HepG2 (cell line): ENCODE measurements at regions not wholly inside any gene's neighbourhood (a gene's known extent, or its start where the extent isn't known, plus 50 kb on each side); places are given as distances from the start of the nearest gene placed in this dataset.

Source experiments
- ATAC-seq: fragments of 200-7000 bp; cut with Tn5 transposase; 3 replicates; pipeline ENCODE4 v1.9.1; 2020; ENCODE audit warnings: mild to moderate bottlenecking, moderate library complexity
- BruUV-seq: library from RNA; stranded (reverse); fragments of 400-500 nt; replicated peaks from 2 replicates; lab custom pipeline; 2021; lab: Mats Ljungman, UMichigan
- CTCF ChIA-PET: fragments of 300-600 bp; formaldehyde crosslinking; extraction: SDS; loops from one replicate; lab custom pipeline; 2021; ENCODE audit warnings: low total read pairs, inconsistent platforms, low intra/inter-chr PET ratio; lab: Yijun Ruan, JAX
- POLR2A ChIA-PET: fragments of 350-600 bp; sonication (Branson Sonifier 250); formaldehyde crosslinking; loops from one replicate; lab custom pipeline; 2020; ENCODE audit warnings: antibody characterized with exemption, inconsistent platforms; lab: Yijun Ruan, JAX
- DNase-seq: peaks from one replicate; pipeline ENCODE4 v3.0.0-alpha.2; 2015; ENCODE audit warnings: low spot score
- FAIRE-seq: peaks from 3 replicates; lab custom pipeline; 2011; peaks lifted over from hg19 to GRCh38; lab: Jason Lieb, UNC
- H2AFZ ChIP-seq: one replicate; pipeline ENCODE4 v1.6.1; 2011; ENCODE audit warnings: low read length, inconsistent platforms
- H3K27ac ChIP-seq: fragments of 300-600 bp; 3 replicates; pipeline ENCODE4 v1.8.0; 2011; ENCODE audit warnings: mixed run types, mild to moderate bottlenecking, mixed read lengths, low read length, inconsistent platforms; ENCODE audit not compliant: insufficient read depth; ENCODE audit errors: extremely low read length
- H3K27me3 ChIP-seq, 2 experiments: fragments of 200-600 bp in 1 of 2; 2 replicates in 1 of 2; 3 replicates in 1 of 2; pipeline versions ENCODE4 v1.6.0 to v1.8.0; 2011; ENCODE audit warnings: low read length in 2 of 2, mild to moderate bottlenecking in 2 of 2, moderate library complexity in 2 of 2, inconsistent platforms in 1 of 2; ENCODE audit not compliant: insufficient read depth in 2 of 2, control insufficient read depth in 1 of 2
- H3K36me3 ChIP-seq, 2 experiments: fragments of 200-600 bp in 1 of 2; replicated peaks in 1 of 2; 2 replicates in 1 of 2; 3 replicates in 1 of 2; pipeline versions ENCODE4 v1.5.1 to v1.8.0; 2011; ENCODE audit warnings: low read length in 2 of 2, inconsistent platforms in 1 of 2; ENCODE audit not compliant: insufficient read depth in 2 of 2, control insufficient read depth in 1 of 2
- H3K4me1 ChIP-seq: 2 replicates; pipeline ENCODE4 v1.5.1; 2012; ENCODE audit warnings: low read length, inconsistent platforms; ENCODE audit not compliant: insufficient read depth
- H3K4me2 ChIP-seq: 2 replicates; pipeline ENCODE4 v1.6.0; 2011; ENCODE audit warnings: low read depth, low read length, inconsistent platforms
- H3K4me3 ChIP-seq, 3 experiments: fragments of 200-600 bp in 1 of 3; sonication (generic), shearing (Covaris generic) in 1 of 3; replicated peaks in 1 of 3; 2 replicates each; pipeline ENCODE4 v1.5.1; 2011 to 2016; ENCODE audit warnings: low read length in 3 of 3, inconsistent platforms in 2 of 3, low read depth in 2 of 3, mild to moderate bottlenecking in 2 of 3, control low read depth in 1 of 3, mixed read lengths in 1 of 3; ENCODE audit not compliant: insufficient read depth in 1 of 3
- H3K79me2 ChIP-seq: one replicate; pipeline ENCODE4 v1.6.1; 2011; ENCODE audit warnings: low read length, inconsistent platforms; ENCODE audit not compliant: insufficient read depth
- H3K9ac ChIP-seq: 2 replicates; pipeline ENCODE4 v1.6.0; 2011; ENCODE audit warnings: mild to moderate bottlenecking, low read depth, low read length, inconsistent platforms; ENCODE audit not compliant: insufficient read depth
- H3K9me3 ChIP-seq: 2 replicates; pipeline ENCODE4 v1.5.1; 2012; ENCODE audit warnings: mild to moderate bottlenecking, low read length
- H4K20me1 ChIP-seq: 2 replicates; pipeline ENCODE4 v1.6.0; 2011; ENCODE audit warnings: inconsistent platforms, mild to moderate bottlenecking, low read length, moderate library complexity; ENCODE audit not compliant: insufficient read depth
- CEBPZ ChIP-seq: IDR thresholded peaks from 2 replicates; pipeline ENCODE4 v1.6.1; 2012; ENCODE audit warnings: low read length, improper control_type of control experiment
- CHD2 ChIP-seq: IDR thresholded peaks from 2 replicates; pipeline ENCODE4 v1.6.1; 2011; ENCODE audit warnings: low read depth, low read length, improper control_type of control experiment
- E2F5 ChIP-seq: sonication (generic); formaldehyde crosslinking; conservative IDR thresholded peaks from 2 replicates; pipeline ENCODE4 v1.4.0; 2020; ENCODE audit warnings: missing genetic modification reagents
- KLF12 ChIP-seq: sonication (generic); formaldehyde crosslinking; IDR thresholded peaks from 2 replicates; pipeline ENCODE4 v1.4.0; 2020; ENCODE audit warnings: missing genetic modification reagents, borderline replicate concordance
- KMT2A ChIP-seq: sonication (generic); formaldehyde crosslinking; IDR thresholded peaks from 2 replicates; pipeline ENCODE4 v1.4.0; 2020; ENCODE audit warnings: missing genetic modification reagents
- MTF1 ChIP-seq: sonication (generic); formaldehyde crosslinking; IDR thresholded peaks from 2 replicates; pipeline ENCODE4 v1.5.0; 2020; ENCODE audit warnings: missing genetic modification reagents
- RELA ChIP-seq: sonication (generic); formaldehyde crosslinking; IDR thresholded peaks from 2 replicates; pipeline ENCODE4 v1.4.0; 2020; ENCODE audit warnings: missing genetic modification reagents
- XRCC5 ChIP-seq: fragments of 200-400 bp; formaldehyde crosslinking; optimal IDR thresholded peaks from 2 replicates; pipeline ENCODE3; 2017; ENCODE audit warnings: mild to moderate bottlenecking, low read length
- ZFAT ChIP-seq: sonication (generic); formaldehyde crosslinking; conservative IDR thresholded peaks from 2 replicates; pipeline ENCODE4 v1.8.1; 2023; ENCODE audit warnings: missing genetic modification reagents, inconsistent platforms
- ZNF607 ChIP-seq: sonication (generic); formaldehyde crosslinking; IDR thresholded peaks from 2 replicates; pipeline ENCODE4 v1.5.1; 2020; ENCODE audit warnings: missing genetic modification reagents, mild to moderate bottlenecking, borderline replicate concordance
- ZNF878 ChIP-seq: sonication (generic); formaldehyde crosslinking; IDR thresholded peaks from 2 replicates; pipeline ENCODE4 v1.8.1; 2023; ENCODE audit warnings: mild to moderate bottlenecking, missing genetic modification reagents, moderate library complexity
- WGBS: methylation state at CpG from one replicate; pipeline ENCODE4 v1.1.6; 2017; ENCODE audit warnings: low lambda C conversion rate; 5-methylcytosine and 5-hydroxymethylcytosine counted together
- in situ Hi-C: cut with HindIII; loops from 2 replicates; pipeline ENCODE4 v1.10.0; 2017; ENCODE audit warnings: low pct_unique_long_range_greater_than_20kb; ENCODE audit not compliant: extremely low pct_ligation_motif_present
- intact Hi-C: fragments of 100-400 bp; cut with micrococcal nuclease; formaldehyde crosslinking; loops from one replicate; pipeline ENCODE4 v1.10.0; 2022; ENCODE audit not compliant: unreplicated experiment
- TF ChIP-seq, protein P1 (sequence below): sonication (generic); formaldehyde crosslinking; IDR thresholded peaks from 2 replicates; pipeline ENCODE4 v1.5.1; 2020; ENCODE audit warnings: missing genetic modification reagents, mild to moderate bottlenecking, borderline replicate concordance
- TF ChIP-seq, protein P2 (sequence below): sonication (generic); formaldehyde crosslinking; IDR thresholded peaks from 2 replicates; pipeline ENCODE4 v1.5.0; 2020; ENCODE audit warnings: mild to moderate bottlenecking, missing genetic modification reagents

GRCh38 chr7:136412952-136413351, 435.8 kb upstream of the MTPN start:
- in situ Hi-C loops (no loop called here), intact Hi-C loops (no loop called here)
- Histone ChIP-seq H4K20me1 (no peaks in the 10 kb centered on the region), H3K79me2 (no peaks in the 10 kb centered on the region), H3K9me3 (no peaks in the 10 kb centered on the region; the same call in 1 of the 2 replicates), H2AFZ (no peak overlapping the region), H3K4me1 (no peaks in the 10 kb centered on the region), H3K4me3 (no peak overlapping the region), H3K36me3 (no peaks in the 10 kb centered on the region), H3K4me2 (no peak overlapping the region), H3K27ac (no peak overlapping the region), H3K9ac (no peak overlapping the region), H3K27me3 (no peaks in the 10 kb centered on the region)
- FAIRE-seq: no peak
- TF ChIP-seq, protein P1, sequence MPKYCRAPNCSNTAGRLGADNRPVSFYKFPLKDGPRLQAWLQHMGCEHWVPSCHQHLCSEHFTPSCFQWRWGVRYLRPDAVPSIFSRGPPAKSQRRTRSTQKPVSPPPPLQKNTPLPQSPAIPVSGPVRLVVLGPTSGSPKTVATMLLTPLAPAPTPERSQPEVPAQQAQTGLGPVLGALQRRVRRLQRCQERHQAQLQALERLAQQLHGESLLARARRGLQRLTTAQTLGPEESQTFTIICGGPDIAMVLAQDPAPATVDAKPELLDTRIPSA: no peak
- no peak for TF ChIP-seq KMT2A
- TF ChIP-seq MTF1 (CRISPR knock-in tag): no peak
- TF ChIP-seq E2F5 (CRISPR knock-in tag): no peak
- TF ChIP-seq ZNF607: no peak
- TF ChIP-seq CEBPZ: no peak
- no peak for TF ChIP-seq KLF12 (CRISPR knock-in tag)
- TF ChIP-seq ZNF878: no peak
- TF ChIP-seq RELA (CRISPR knock-in tag): no peak
- TF ChIP-seq, protein P2, sequence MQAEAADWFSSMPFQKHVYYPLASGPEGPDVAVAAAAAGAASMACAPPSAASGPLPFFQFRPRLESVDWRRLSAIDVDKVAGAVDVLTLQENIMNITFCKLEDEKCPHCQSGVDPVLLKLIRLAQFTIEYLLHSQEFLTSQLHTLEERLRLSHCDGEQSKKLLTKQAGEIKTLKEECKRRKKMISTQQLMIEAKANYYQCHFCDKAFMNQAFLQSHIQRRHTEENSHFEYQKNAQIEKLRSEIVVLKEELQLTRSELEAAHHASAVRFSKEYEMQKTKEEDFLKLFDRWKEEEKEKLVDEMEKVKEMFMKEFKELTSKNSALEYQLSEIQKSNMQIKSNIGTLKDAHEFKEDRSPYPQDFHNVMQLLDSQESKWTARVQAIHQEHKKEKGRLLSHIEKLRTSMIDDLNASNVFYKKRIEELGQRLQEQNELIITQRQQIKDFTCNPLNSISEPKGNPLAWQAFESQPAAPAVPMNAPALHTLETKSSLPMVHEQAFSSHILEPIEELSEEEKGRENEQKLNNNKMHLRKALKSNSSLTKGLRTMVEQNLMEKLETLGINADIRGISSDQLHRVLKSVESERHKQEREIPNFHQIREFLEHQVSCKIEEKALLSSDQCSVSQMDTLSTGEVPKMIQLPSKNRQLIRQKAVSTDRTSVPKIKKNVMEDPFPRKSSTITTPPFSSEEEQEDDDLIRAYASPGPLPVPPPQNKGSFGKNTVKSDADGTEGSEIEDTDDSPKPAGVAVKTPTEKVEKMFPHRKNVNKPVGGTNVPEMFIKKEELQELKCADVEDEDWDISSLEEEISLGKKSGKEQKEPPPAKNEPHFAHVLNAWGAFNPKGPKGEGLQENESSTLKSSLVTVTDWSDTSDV: no peak
- TF ChIP-seq CHD2: no peak
- no peak for TF ChIP-seq ZFAT (CRISPR knock-in tag)
- TF ChIP-seq XRCC5: no peak
- no TSS peak for BruUV-seq
- no peak for ATAC-seq
- CTCF ChIA-PET: no interaction called here
- WGBS: no CpG with 5 or more reads among the region's 3 CpGs
- no peak for DNase-seq
- POLR2A ChIA-PET: no interaction called here
